HG03039 (cell line): ENCODE measurements at regions not wholly inside any gene's neighbourhood (a gene's known extent, or its start where the extent isn't known, plus 50 kb on each side); places are given as distances from the start of the nearest gene placed in this dataset.
"Not testable (repeated sequence)": the region's sequence is repeated elsewhere in the genome, so short reads cannot be mapped to it uniquely, and the experiment has no call there.

Experiments used
- ATAC-seq: cut with Tn5 transposase; IDR thresholded peaks from one replicate; pipeline ENCODE4 v1.9.1; 2021; ENCODE audit warnings: mild to moderate bottlenecking, moderate library complexity; ENCODE audit not compliant: unreplicated experiment

GRCh38 chr17:20896153-20896649 lies 146.6 kb downstream of the USP22 start:
- ATAC-seq = no peak

GRCh38 chr17:20898726-20899125 lies 144.1 kb downstream of the USP22 start:
- not testable (repeated sequence) for ATAC-seq

DNA sequence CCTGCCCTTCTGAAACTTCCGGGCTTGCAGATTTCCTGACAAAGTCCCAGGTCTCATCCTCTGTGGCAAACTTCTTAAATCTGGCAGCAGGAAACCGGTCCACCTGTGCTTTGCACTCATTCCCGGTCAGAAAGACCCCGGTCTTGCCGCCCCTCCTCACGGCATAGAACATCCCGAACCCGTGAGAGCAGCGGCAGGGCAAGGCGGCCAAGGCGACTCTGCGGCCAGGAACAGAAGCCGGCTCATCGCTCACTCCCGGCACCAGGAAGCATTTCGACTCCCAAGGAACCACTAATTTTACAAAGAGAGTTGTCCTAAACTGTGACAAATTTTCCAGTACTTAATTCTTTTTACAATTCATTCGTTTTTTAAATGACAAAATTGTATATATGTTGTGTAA lies 140.3 kb downstream of the USP22 start:
- not testable (repeated sequence) for ATAC-seq

- ATAC-seq = not testable (repeated sequence)
Observed at GRCh38 chr17:20903549-20903948, 139.3 kb downstream of the USP22 start.

DNA sequence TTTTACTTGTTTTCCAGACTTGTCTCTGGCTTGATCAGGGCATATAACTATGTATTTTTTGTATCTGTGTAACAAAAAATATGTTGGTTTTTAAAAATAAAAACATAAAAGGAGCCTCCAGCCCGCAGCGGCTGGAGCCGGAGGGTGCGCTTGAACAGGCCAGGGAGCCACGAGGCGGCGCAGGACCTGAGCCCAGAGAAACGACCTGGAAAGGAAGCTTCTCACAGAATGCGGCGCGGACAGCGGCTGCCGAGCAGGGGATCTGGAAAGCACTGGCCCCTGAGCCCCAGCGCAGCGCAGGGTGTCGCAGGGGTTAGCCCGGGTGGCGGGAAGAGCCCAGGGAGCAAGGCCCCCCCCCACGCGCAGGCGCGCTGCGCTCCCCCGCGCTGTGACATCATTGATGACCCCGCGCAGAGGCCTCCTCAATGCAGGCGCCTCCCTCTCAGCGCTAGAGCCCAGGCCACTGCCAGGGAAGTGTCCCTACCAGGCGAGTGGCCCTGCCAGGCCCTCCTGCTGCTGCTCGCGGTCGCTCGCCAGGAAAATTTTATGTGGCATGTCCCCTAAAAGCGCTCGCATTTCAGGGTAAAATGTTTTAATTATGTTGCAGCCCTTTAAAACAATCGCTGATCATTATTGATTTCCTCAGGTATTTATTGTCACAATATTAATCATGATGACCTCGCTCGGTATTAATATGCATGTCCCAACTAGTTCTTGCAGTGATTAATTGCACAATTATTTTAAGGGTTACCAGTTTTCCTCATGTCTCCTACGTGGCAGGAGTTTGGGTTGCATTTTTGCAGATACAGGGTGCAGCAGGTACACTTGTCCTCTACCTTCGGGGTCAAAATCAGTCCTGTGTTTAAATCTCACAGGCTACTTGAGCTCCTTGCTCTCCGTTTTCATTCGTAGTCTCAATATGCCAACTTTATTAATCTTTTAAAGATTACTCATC lies 134.2 kb downstream of the USP22 start:
- peak; percentile 85 for ATAC-seq

GRCh38 chr17:20914658-20915057 lies 128.2 kb downstream of the USP22 start:
- no peak for ATAC-seq

- ATAC-seq = no peak
Observed at GRCh38 chr17:20916383-20916782, 126.4 kb downstream of the USP22 start.

GRCh38 chr17:20917610-20918306 lies 125.1 kb downstream of the USP22 start:
- not testable (repeated sequence) for ATAC-seq

GRCh38 chr17:20920095-20920814 lies 122.6 kb downstream of the USP22 start:
- ATAC-seq = no peak

DNA sequence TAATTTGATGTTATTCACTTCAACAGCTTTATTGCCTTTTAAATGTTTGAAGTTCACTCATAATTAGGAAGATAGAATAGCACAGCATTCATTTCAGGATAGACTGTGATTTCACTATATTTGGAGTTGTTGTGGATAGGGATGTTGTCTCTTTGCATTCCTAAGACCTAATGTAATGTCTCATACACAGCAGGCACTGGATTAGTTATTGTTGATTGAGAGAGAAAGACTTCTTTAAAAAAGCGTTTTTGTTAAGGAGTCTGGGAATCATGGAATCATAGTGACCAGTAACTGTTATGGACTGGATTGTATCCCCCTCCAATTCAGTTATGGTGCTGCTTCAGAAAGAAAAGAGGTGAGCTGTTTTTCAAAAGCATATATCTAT lies 122.0 kb downstream of the USP22 start:
- no peak for ATAC-seq

- ATAC-seq = no peak
Observed at GRCh38 chr17:20922128-20922670, 120.6 kb downstream of the USP22 start.

- no peak for ATAC-seq
Observed at GRCh38 chr17:20924306-20924705, 118.5 kb downstream of the USP22 start.

- ATAC-seq = no peak
Observed at GRCh38 chr17:20925091-20925490, 117.7 kb downstream of the USP22 start.

- ATAC-seq = no peak
Observed at GRCh38 chr17:20925954-20926353, 116.9 kb downstream of the USP22 start.

DNA sequence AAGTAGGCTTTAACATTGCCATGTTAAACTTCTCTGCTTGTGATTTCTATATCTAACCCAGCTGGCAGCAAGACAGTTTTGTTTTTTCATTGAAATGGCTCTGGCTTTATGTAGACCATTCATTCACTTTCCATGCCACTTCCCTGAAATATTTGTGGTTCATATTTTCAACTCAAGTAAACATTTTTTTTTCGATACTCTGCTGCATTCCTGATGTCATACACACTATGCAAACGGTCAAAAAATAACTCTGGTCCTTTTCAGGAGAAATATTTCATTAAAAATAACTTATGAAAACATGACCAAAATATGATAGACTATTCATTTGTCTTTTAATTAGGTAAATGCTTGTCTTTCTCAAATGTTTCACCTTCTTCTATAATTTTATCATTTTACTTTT lies 116.3 kb downstream of the USP22 start:
- ATAC-seq = no peak

- no peak for ATAC-seq
Observed at GRCh38 chr17:20927308-20927977, 115.4 kb downstream of the USP22 start.

GRCh38 chr17:20929334-20929733 lies 113.5 kb downstream of the USP22 start:
- ATAC-seq = no peak

- ATAC-seq = no peak
Observed at GRCh38 chr17:20930081-20930760, 112.6 kb downstream of the USP22 start.

DNA sequence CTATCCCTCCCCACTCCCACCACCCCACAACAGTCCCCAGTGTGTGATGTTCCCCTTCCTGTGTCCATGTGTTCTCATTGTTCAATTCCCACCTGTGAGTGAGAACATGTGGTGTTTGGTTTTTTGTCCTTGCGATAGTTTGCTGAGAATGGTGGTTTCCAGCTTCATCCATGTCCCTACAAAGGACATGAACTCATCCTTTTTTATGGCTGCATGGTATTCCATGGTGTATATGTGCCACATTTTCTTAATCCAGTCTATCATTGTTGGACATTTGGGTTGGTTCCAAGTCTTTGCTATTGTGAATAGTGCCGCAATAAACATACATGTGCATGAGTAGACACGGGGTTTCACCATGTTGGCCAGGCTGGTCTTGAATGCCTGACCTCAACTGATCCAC lies 109.8 kb downstream of the USP22 start:
- not testable (repeated sequence) for ATAC-seq

DNA sequence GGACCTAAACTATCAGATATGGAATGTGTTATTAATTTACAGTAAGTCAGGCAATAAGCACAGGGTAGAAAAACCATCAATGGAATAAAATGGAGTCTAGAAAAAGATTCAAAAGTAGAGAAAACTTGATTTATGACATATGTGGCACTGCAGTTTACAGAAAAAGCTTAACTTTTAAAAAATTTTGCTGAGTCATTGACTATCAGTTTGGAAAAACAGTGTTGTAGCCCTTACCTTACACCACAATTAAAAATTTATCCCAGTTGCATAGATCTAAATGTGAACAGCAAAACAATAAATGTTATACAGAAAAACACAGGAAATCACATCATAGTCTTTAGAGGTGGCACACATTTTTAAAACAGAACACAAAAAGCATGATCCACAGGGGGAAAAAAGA lies 108.5 kb downstream of the USP22 start:
- ATAC-seq = no peak
